Fibroblast of lung (primary cell): ENCODE measurements at regions not wholly inside any gene's neighbourhood (a gene's known extent, or its start where the extent isn't known, plus 50 kb on each side); places are given as distances from the start of the nearest gene placed in this dataset.

Experiments
- DNase-seq, 2 donors: peaks; one replicate each; pipeline versions ENCODE4 v3.0.0 to v3.0.0-alpha.2; 2010; ENCODE audit warnings: low read depth in 2 of 2
- H2AFZ ChIP-seq: 2 replicates; pipeline ENCODE4 v1.5.1; 2012; ENCODE audit warnings: low read length, control low read depth, inconsistent platforms
- H3K27ac ChIP-seq: 2 replicates; pipeline ENCODE4 v1.5.1; 2011; ENCODE audit warnings: low read length, control low read depth; ENCODE audit not compliant: insufficient read depth
- H3K27me3 ChIP-seq: 2 replicates; pipeline ENCODE4 v1.5.1; 2011; ENCODE audit warnings: mild to moderate bottlenecking, low read length; ENCODE audit not compliant: control insufficient read depth, insufficient read depth
- H3K36me3 ChIP-seq: 2 replicates; pipeline ENCODE4 v1.5.1; 2011; ENCODE audit warnings: low read length; ENCODE audit not compliant: control insufficient read depth, insufficient read depth
- H3K4me1 ChIP-seq: 2 replicates; pipeline ENCODE4 v1.5.1; 2011; ENCODE audit warnings: low read length; ENCODE audit not compliant: control insufficient read depth, insufficient read depth; ENCODE audit errors: extremely low read depth
- H3K4me2 ChIP-seq: 2 replicates; pipeline ENCODE4 v1.5.1; 2011; ENCODE audit warnings: low read length, control low read depth; ENCODE audit not compliant: insufficient read depth; ENCODE audit errors: extremely low read depth
- H3K4me3 ChIP-seq, 4 experiments: fragments of 200-600 bp in 1 of 4; sonication (generic) in 1 of 4; replicated peaks in 1 of 4; 2 replicates each; pipeline ENCODE4 v1.5.1; 2011 to 2016; ENCODE audit warnings: low read length in 4 of 4, low read depth in 3 of 4, mild to moderate bottlenecking in 3 of 4, control low read depth in 2 of 4, inconsistent platforms in 1 of 4, mixed read lengths in 1 of 4; ENCODE audit not compliant: insufficient read depth in 1 of 4; ENCODE audit errors: control extremely low read depth in 1 of 4
- H3K79me2 ChIP-seq: 2 replicates; pipeline ENCODE4 v1.5.1; 2012; ENCODE audit warnings: mild to moderate bottlenecking, low read length, inconsistent platforms; ENCODE audit not compliant: control insufficient read depth, insufficient read depth
- H3K9ac ChIP-seq: 2 replicates; pipeline ENCODE4 v1.5.1; 2011; ENCODE audit warnings: mild to moderate bottlenecking, low read length, control low read depth; ENCODE audit not compliant: insufficient read depth
- H3K9me3 ChIP-seq: 2 replicates; pipeline ENCODE4 v1.5.1; 2012; ENCODE audit warnings: low read depth, low read length; ENCODE audit not compliant: control insufficient read depth, insufficient read depth
- H4K20me1 ChIP-seq: 2 replicates; pipeline ENCODE4 v1.5.1; 2011; ENCODE audit warnings: low read length; ENCODE audit not compliant: control insufficient read depth, insufficient read depth; ENCODE audit errors: extremely low read depth
- CTCF ChIP-seq, 2 donors: IDR thresholded peaks in 1 of 2; conservative IDR thresholded peaks in 1 of 2; 1 replicate in 1 of 2; 2 replicates in 1 of 2; pipeline ENCODE4 v1.5.1; 2011 to 2012; ENCODE audit warnings: low read length in 2 of 2, control low read depth in 1 of 2, inconsistent platforms in 1 of 2, low read depth in 1 of 2, mild to moderate bottlenecking in 1 of 2
- EZH2 ChIP-seq: IDR thresholded peaks from 2 replicates; pipeline ENCODE4 v1.5.1; 2012; ENCODE audit warnings: low read length, control low read depth, mild to moderate bottlenecking; ENCODE audit errors: missing control alignments

GRCh38 chr5:110209401-110209800 is 517.1 kb downstream of the TMEM232 start:
- DNase-seq: peak in 1 of 2 donors; percentile 7
- no peak overlapping the region for H3K27ac ChIP-seq
- TF ChIP-seq CTCF (conservative IDR thresholded peaks at IDR 0.05 in 1 of 2, IDR thresholded peaks at IDR 0.05 in 1 of 2; ENCODE audit: low read depth in 1 of 2, low read length in 2 of 2): no peak
- TF ChIP-seq EZH2: no peak

GRCh38 chr5:110218981-110219380 is 507.5 kb downstream of the TMEM232 start:
- Histone ChIP-seq H3K4me3 (no peak overlapping the region), H3K27me3 (no peaks in the 10 kb centered on the region), H3K9me3 (no peaks in the 10 kb centered on the region), H3K4me1 (no peaks in the 10 kb centered on the region), H3K9ac (no peak overlapping the region), H4K20me1 (no peaks in the 10 kb centered on the region), H3K27ac (no peak overlapping the region), H3K79me2 (no peaks in the 10 kb centered on the region), H2AFZ (no peak overlapping the region), H3K36me3 (no peaks in the 10 kb centered on the region), H3K4me2 (no peak overlapping the region)
- no peak for TF ChIP-seq CTCF (conservative IDR thresholded peaks at IDR 0.05 in 1 of 2, IDR thresholded peaks at IDR 0.05 in 1 of 2; ENCODE audit: low read depth in 1 of 2, low read length in 2 of 2)
- TF ChIP-seq EZH2: no peak
- no peak for DNase-seq

More at GRCh38 chr5:110209401-110209800, 517.1 kb downstream of the TMEM232 start:
- Histone ChIP-seq H3K9me3 (no peaks in the 10 kb centered on the region), H4K20me1 (no peaks in the 10 kb centered on the region), H3K36me3 (no peaks in the 10 kb centered on the region), H3K79me2 (no peaks in the 10 kb centered on the region), H3K4me2 (no peak overlapping the region), H3K27me3 (no peaks in the 10 kb centered on the region), H3K4me1 (no peaks in the 10 kb centered on the region), H3K4me3 (no peak overlapping the region), H3K9ac (no peak overlapping the region), H2AFZ (no peak overlapping the region)

GRCh38 chr5:110219769-110220168 is 506.7 kb downstream of the TMEM232 start:
- Histone ChIP-seq H3K36me3 (no peaks in the 10 kb centered on the region), H3K4me1 (no peaks in the 10 kb centered on the region), H3K79me2 (no peaks in the 10 kb centered on the region), H3K27me3 (no peaks in the 10 kb centered on the region), H2AFZ (no peak overlapping the region), H4K20me1 (no peaks in the 10 kb centered on the region), H3K27ac (no peak overlapping the region), H3K9ac (no peak overlapping the region), H3K9me3 (no peaks in the 10 kb centered on the region), H3K4me3 (no peak overlapping the region), H3K4me2 (no peak overlapping the region)
- DNase-seq: no peak
- TF ChIP-seq CTCF (conservative IDR thresholded peaks at IDR 0.05 in 1 of 2, IDR thresholded peaks at IDR 0.05 in 1 of 2; ENCODE audit: low read depth in 1 of 2, low read length in 2 of 2) (no peak), EZH2 (no peak)
